Esophagus squamous epithelium (tissue), 4 donors: ENCODE measurements at regions not wholly inside any gene's neighbourhood (a gene's known extent, or its start where the extent isn't known, plus 50 kb on each side); places are given as distances from the start of the nearest gene placed in this dataset.

Experiments used
- CTCF ChIP-seq, 6 experiments: fragments of 450-650 bp in 4 of 6; fragments of 200-600 bp in 2 of 6; sonication (generic) in 2 of 6; IDR thresholded peaks; one replicate each; pipeline ENCODE4 v1.5.1; 2016 to 2019; ENCODE audit warnings: antibody characterized with exemption in 6 of 6, mild to moderate bottlenecking in 4 of 6, moderate library complexity in 4 of 6
- POLR2A ChIP-seq, 4 donors: fragments of 450-650 bp; IDR thresholded peaks; one replicate each; pipeline ENCODE4 v1.6.1; 2017; ENCODE audit warnings: antibody characterized with exemption in 4 of 4, mild to moderate bottlenecking in 4 of 4, moderate library complexity in 3 of 4

GRCh38 chr1:70836456-70836855 is 211.2 kb downstream of the PTGER3 start:
- TF ChIP-seq CTCF (IDR thresholded peaks at IDR 0.05) (no peak), POLR2A (IDR thresholded peaks at IDR 0.05) (no peak)
